Stimulated activated CD4-positive, alpha-beta T cell treated with anti-CD3 and anti-CD28 coated beads, Interleukin-12 subunit alpha, Interleukin-12 subunit beta, amount 100 ng/mL, for 48 hours (primary cell): ENCODE measurements at regions not wholly inside any gene's neighbourhood (a gene's known extent, or its start where the extent isn't known, plus 50 kb on each side); places are given as distances from the start of the nearest gene placed in this dataset.
"Not testable (repeated sequence)": the region's sequence is repeated elsewhere in the genome, so short reads cannot be mapped to it uniquely, and the experiment has no call there.

Experiments
- DNase-seq, 3 donors: peaks; one replicate each; pipeline ENCODE4 v3.0.0-alpha.2; 2020; ENCODE audit warnings: low read depth in 2 of 3, low spot score in 1 of 3

DNA sequence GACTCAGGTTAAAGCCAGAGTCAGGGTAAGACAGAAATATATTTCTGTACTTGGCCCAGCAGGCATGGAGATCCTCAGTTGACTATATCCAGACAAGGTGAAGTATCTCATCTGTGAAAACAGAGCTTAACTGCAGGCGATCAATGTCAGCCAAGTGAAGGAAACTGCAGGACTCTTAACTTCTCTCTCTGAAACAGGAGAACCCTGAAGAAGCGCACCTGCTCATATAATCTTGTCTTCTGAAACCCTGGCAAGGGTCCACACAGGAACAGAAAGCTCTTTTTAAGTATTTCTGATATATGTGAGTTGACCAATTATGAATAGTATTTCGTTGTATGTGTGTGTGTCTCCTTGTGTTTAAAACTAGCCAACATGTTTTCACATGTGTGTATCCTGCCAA lies 504.8 kb upstream of the SLITRK5 start:
- no peak for DNase-seq

DNA sequence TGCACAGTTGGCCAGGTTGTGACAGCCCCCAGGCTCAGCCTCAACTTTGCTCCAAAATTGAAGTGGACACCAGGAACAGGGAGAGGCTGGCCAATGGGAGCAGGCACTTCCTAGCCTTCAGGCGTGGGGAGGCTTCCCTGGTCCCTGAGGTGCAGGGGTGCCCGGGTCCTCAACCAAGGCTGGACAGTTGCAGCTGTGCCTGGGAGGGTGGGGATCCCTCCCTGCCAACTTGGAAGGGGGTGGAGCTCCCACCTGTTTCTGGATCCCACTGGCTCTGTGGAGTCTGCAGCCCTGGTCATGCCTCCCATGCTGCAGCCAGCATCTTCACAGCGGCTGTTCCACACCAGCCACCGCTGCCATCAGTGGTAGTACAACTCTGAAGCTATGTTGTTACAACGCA lies 502.8 kb upstream of the SLITRK5 start:
- no peak for DNase-seq

DNA sequence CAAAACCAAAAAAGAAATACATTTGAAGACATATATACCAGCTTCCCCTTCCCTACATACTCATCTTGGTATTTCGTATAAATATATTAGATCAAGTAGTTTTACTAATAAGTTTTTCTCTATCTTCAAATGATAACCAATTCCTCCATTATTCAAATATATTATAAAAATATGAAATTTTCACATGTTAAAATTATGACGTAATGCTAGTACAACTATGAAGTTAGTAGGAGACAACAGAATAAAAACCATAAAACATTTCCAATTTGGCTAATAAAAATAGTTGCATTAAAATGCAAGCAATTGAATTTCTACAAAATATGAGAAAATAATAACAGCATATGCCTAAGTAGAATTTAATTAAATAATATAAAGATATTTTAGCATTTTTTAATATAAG lies 501.8 kb upstream of the SLITRK5 start:
- DNase-seq: no peak

DNA sequence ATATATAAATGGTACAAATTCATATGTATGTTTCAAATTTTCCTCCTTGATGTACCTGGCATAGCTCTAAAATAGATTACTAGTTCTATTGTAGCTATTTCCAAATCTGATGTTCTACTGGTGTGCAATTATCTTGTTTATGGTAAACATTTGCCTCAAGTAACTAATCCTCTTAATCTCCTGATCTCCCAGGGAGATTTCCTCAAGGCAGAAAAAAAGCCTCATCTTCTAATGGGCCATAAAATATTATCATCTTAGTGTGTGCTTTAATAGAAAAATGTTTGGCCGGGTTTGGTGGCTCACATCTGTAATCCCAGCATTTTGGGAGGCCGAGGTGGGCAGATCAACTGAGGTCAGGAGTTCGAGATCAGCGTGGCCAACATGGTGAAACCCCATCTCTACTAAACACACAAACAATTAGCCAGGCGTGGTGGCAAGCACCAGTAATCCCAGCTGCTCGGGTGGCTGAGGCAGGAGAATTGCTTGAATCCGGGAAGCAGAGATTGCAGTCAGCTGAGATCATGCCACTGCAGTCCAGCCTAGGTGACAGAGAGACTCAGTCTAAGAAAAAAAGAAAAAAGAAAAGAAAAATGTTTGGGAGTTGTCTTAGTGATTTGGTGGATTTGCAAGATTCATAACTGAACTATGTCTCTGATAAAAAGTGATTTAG lies 498.9 kb upstream of the SLITRK5 start:
- DNase-seq: no peak

DNA sequence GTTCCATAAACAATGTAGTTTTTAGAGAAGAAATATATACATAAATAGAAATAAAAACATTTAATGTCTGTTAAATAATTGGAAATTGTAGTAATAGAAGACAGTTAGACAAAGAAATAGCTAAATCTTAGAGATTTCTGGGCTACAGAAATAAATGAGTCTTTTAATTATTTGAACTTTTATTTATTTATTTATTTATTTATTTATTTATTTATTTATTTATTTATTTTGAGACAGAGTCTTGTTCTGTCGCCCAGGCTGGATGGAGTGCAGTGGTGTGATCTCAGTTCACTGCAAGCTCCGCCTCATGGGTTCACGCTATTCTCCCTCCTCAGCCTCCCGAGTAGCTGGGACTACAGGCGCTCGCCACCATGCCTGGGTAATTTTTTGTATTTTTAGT lies 486.0 kb upstream of the SLITRK5 start:
- not testable (repeated sequence) for DNase-seq

DNA sequence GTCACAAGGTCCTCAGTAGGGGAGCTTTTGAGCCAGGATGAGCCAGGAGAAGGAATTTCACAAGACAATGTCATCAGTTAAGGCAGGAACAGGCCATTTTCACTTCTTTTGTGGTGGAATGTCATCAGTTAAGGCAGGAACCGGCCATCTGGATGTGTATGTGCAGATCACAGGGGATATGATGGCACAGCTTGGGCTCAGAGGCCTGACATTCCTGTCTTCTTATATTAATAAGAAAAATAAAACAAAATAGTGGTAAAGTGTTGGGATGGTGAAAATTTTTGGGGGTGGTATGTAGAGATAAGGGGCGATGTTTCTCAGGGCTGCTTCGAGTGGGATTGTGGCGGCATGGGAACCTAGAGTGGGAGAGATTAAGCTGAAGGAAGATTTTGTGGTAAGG lies 484.5 kb upstream of the SLITRK5 start:
- not testable (repeated sequence) for DNase-seq

DNA sequence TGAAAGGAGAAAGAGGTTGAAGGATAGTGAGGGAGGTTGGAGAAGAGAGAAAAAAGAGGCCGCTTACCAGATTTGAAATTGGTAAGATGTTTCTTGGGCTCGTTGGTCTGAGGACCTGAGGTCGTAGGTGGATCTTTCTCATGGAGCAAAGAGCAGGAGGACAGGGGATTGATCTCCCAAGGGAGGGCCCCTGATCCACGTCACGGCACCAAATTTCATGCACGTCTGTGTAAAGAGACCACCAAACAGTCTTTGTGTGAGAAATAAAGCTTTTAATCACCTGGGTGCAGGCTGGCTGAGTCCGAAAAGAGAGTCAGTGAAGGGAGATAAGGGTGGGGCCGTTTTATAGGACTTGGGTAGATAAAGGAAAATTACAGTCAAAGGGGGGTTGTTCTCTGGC lies 479.7 kb upstream of the SLITRK5 start:
- DNase-seq: not testable (repeated sequence)

DNA sequence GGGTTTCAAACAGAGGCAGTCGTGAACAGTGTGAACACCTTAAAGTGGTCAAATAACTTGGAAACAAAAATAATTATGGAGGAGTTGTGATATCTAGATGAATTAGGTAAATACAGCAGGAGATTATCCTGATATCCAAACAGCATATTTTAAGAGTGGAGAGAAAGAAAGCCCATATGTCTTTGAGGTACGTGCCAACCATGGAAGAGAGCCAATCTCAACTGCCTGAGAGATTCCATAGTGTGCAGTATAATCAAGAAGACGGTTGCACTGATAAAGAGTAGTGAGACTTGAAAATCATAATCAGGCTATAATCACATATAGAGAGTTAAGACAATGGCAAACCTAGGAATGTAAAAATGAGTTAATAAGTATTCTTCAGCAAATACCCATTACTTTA lies 472.8 kb upstream of the SLITRK5 start:
- DNase-seq: no peak

DNA sequence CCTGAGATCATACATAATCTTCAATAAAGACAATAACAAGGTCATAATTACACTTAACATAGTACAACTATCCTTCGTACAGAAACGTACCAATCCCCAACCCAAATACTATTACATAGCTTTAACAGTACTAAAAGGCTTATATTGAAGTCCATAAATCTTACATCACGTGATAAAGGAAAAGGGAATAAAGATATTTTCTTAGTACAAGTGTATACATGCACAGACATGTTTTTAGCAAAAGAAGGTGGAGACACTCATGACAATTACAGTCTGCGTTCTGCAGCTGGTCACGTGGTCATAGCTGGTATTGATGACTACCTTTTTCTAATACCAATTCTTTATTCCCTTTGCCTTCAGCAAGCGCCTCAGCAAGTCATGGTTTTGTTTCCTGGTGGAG lies 464.5 kb upstream of the SLITRK5 start:
- no peak for DNase-seq

DNA sequence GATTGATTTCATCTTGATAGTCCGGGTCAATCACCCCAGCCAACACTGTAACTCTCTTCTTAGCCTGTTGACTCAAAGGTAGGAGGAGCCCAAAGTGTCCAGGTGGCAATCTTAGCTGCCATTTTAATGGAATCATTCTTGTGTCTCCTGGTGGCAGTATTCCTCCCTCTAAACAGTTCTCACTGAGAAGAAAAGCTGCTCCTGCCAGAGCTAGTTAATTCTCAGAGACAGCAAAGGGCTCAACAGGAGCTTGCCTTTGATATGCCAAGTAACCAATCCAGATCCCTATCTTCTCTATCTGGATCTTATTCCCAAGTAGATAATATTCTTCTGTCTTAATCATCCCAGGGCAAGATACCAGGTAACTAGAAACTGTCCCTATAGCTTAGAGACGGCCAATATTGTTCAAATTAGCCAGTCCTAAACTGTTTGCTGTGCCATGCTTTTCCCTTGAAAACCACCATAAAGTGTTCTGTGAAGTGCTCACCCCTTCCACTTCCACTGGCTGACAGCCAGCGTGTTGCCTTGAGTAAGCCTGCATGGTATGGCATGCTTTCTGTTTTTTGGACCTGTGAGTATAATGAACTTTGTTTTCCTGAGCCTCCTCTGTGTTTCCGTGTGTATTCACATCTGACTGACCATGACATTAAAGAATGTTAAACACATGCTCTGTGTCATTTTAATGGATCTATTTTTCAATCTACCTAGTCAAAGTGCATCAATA lies 463.7 kb upstream of the SLITRK5 start:
- no peak for DNase-seq

DNA sequence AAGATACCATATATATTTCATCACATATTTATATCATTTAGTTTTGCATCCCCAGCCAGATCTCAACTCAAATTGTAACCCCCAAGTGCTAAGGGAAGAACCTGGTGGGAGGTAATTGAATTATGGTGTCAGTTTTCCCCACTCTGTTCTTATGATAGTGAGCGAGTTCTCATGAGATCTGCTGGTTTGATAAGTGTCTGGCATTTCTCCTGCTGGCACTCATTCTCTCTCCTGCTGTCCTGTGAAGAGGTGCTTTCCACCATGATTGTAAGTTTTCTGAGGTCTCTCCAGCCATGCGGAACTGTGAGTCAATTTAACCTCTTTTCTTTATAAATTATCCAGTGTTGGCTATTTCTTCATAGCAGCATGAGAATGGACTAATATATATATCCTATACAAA lies 462.5 kb upstream of the SLITRK5 start:
- no peak for DNase-seq

DNA sequence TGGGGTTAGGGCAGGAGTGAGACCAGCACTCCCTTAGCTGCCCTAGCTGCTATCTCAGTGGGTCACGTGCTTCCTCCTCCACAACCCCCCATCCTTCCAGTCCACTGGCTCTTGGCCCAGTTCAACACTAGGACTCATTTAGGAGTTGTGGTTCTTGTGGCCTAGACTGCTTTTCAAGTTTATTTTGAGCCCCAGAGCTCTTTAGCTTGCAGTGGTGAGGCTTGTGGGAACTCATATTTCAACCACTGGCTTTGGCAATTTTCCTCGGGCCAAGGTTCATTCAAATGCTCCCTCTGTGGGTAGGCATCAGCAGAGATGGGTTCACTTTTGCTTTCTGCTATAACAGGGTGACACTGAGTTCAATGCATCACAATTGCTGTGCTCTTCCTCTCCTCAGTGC lies 436.2 kb upstream of the SLITRK5 start:
- DNase-seq: no peak

DNA sequence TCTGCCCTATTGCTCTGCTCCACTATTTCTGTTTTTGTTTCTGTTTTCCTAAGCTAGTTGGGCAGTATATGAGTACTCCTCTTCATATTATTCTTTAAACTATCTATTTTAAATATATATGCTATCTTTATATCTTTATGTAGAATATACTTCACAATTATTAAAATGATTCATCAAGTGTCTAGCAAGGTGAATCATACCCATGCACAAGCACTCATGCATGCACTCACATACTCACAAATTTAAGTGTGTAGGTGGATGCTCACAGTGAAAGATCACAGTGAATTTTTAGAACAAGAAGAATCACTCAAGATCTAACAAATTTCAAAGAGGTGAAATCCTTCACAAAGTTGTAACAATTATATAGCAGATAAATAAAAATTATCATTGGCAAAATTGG lies 435.6 kb upstream of the SLITRK5 start:
- DNase-seq: no peak

DNA sequence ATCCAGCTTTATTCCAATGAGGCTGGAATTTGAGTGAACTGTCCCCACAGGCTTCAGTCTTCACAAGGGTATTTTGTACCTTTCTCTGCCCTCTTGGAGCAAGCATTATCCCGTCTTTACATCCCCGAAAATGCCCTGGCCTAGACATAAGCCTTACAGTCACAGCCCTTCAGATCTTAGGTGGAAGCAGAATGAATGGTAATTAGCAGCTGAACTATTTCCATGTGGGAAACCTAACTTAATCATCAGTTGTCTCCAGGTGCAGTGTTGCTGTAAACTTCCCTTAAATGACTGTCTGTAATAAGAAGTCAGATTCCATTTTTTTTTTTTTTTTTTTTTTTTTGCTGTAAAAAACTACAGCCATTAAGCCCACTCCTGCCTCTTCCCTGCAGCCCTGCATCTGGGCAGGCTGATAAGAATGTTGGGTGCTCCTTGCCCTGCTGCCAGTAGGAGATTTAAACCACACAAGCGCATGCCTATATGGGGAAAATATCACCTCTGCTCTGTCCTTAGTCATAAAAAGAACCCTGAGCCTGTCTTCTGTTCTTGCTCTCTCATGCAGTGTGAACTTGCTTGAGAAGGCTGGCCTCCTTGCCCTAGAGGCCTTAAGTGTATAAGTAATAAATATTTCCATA lies 426.8 kb upstream of the SLITRK5 start:
- no peak for DNase-seq

DNA sequence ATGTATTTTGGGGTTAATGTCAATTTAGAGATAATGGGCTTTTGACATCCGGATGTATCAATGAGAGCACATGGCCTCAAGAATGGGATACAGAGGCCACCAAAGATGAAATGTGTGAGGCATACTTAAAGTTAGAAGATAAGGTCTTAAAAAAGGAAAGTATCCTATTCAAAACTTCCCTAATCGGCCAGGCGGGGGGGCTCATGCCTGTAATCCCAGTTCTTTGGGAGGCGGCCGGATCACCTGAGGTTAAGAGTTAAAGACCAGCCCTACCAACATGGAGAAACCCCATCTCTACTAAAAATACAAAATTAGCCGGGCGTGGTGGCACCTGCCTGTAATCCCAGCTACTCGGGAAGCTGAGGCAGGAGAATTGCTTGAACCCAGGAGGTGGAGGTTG lies 421.3 kb upstream of the SLITRK5 start:
- DNase-seq: not testable (repeated sequence)

DNA sequence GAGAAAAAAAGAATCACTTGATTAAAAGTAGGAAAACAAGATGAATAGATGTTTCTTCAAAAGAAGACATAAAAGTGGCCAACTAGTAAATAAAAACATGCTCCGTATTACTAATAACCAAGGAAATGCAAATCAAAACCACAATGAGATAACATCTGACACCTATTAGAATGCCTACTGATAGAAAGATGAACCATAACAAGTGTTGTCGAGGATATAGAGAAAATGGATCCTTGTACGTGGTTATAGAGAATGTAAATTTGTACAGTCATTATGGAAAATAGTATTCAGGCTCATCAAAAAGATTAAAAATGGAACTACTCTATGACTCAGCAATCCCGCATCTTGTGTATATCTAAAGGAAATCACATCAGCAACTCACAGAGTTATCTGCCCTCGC lies 415.8 kb upstream of the SLITRK5 start:
- no peak for DNase-seq

DNA sequence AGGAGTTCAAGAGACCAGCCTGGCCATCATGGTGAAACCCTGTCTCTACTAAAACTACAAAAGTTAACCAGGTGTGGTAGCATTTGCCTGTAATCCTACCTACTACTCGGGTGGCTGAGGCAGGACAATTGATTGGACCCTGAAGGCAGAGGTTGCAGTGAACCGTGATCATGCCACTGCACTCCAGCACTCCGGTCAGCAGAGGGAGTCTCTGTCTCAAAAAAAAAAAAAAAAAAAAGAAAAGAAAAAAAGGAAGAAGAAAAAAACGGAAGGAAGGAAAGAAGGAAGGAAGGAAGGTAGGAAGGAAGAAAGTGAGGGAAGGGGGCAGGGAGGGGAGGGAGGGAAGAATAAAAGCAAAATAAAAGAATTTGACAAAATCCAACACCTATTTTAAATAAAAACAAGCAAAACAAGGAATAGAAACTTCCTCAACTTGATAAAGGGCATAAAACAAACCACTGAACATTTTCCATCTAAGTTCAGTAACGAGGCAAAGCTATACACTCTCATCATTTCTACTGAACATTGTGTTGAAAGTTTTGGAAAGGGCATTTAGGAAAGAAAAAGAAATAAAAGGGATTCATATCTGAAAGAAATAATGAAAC lies 411.6 kb upstream of the SLITRK5 start:
- no peak for DNase-seq

DNA sequence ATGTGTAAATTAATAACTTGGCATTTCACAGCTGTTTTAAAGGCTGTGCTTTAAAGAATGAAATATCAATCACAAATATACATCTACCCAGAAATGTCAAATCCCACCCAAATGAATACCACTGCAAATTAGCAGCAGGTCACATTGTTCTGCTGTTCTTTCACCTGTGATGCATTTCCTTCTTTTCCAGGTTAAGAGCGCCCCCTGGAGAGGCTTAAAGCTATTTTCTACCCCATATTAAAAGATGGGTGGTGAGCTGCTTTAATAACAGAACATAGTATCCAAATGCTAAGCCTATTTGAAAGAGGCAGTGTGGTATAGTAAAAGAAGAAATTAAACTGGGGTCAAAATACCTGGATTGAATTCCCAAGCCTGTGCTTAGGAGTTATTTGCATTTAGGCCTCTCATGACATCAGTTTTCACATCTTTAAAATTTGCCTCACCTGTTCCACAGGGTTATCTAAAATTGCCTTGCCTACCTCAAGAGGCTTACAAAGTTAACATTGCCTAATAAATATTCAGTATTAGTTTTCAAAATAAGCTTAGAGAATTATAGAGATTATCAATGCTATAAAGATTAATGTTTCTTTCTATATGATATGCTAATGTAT lies 396.9 kb upstream of the SLITRK5 start:
- peak in 2 of 3 donors; percentile 5 to 24 for DNase-seq

DNA sequence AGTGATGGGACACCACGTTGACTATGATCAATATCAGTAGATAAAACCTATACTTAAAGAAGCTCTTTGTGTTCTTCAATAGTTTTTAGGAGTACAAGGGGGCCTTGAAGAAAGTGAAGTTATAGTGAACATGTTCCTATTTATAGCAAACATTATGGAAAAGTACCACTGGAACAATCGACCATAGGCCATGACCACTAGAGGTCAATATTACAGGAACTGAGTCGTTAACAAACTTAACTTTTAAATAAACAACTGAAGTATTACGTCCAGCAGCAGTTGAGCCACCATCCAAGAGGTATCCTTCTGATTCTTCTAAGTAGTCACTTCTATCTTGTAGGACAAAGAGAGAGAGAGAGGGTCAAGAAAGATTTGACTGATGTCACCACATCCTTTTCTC lies 391.0 kb upstream of the SLITRK5 start:
- DNase-seq: no peak

DNA sequence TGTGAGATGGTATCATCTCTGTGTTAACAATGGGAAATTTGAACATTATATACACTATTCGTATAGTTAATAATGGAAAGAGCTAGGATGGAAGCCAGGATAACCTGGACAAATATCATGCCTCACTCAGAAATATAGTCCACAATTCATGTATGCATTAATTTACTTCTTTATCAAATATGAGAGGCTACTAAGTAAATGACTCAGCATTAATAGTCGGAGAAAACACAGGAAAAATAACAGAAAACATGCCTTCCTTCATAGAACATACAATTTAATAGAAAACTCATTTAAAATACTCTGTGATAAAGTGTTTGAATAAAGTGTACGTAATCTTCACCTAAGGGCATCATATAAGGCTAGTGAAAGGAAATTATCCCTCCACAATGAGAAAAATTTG lies 383.4 kb upstream of the SLITRK5 start:
- no peak for DNase-seq

DNA sequence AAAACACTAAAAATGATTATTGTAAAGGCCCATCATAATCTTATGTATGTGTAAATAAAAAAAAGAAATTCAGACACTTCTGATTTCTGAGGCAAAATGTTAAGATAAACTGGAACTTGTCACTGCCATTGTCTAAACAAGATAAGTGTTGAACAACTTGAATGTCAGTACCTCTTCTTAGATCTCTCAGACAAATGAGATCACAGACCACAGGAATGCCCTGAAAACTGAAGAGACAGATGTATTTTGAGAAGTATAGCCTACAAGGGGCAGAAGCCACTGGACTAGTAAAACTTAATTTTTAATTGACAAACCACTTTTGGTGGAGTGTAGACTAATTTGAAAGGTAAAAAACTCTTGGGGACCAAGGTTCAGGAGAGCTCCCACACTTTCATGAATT lies 375.5 kb upstream of the SLITRK5 start:
- no peak for DNase-seq

DNA sequence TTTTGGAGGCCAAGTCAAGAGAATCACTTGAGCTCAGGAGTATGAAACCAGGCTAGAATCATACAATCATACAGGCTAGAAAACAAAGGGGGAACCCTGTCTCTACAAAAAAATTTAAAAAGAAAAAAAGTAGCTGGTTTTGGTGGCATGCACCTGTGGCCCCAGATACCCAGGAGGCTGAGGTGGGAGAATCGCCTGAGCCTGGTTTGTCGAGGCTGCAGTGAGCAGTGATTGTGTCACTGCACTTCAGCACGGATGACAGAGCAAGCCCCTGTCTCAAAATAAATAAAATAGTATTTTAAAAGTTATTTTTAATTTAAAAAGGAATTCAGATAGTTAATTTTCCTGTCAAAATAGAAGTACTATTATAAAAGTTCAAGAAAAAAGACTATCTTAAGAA lies 369.1 kb upstream of the SLITRK5 start:
- no peak for DNase-seq
